ENCODE measurements at regions not wholly inside any gene's neighbourhood (a gene's known extent, or its start where the extent isn't known, plus 50 kb on each side); places are given as distances from the start of the nearest gene placed in this dataset.

DNA sequence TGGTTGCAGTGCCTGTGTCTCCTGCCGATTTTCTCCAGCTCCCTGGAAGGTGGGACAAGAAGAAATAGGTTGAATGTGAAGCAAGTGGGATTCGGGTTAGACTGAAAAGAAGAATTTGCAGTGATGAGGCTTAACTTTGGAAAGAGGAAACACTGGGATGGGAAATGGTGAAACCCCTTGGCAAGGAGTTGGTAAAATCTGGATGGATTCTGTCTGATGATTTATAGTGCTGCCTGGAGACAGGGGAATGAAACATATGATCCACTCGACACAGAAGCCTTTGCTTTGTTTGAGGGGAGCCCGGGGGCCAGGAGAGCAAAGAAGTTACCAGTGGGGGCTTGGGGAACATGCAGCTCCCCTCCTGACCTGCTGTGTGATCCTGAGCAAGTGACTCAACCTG lies 67.2 kb downstream of the UBIAD1 start:
- Histone ChIP-seq H3K9ac (ENCODE audit: insufficient read depth, low read length, poor library complexity, severe bottlenecking) (no peak overlapping the region), H3K27me3 (ENCODE audit: control insufficient read depth in 2 of 2, insufficient read depth in 2 of 2, low read length in 2 of 2) (peaks cover 0 to 21% of the 10 kb centered on the region in 2 donors), H3K4me3 (replicated peaks in 1 of 3; ENCODE audit: low read depth in 2 of 3, low read length in 3 of 3) (no peak overlapping the region), H4K20me1 (ENCODE audit: insufficient read depth, low read length) (no peaks in the 10 kb centered on the region), H3K4me2 (replicated peaks; ENCODE audit: extremely low read depth, low read length, poor library complexity, severe bottlenecking) (no peak overlapping the region), H3K4me1 (ENCODE audit: control insufficient read depth in 1 of 2, insufficient read depth in 2 of 2, low read length in 2 of 2) (no peaks in the 10 kb centered on the region), H3K36me3 (replicated peaks in 1 of 2; ENCODE audit: control insufficient read depth in 1 of 2, insufficient read depth in 2 of 2, low read length in 2 of 2) (no peaks in the 10 kb centered on the region), H3K79me2 (ENCODE audit: insufficient read depth, low read length) (no peaks in the 10 kb centered on the region), H3K9me3 (replicated peaks in 1 of 2; ENCODE audit: control insufficient read depth in 1 of 2, insufficient read depth in 1 of 2, low read length in 2 of 2) (no peaks in the 10 kb centered on the region), H2AFZ (ENCODE audit: insufficient read depth, low read depth, low read length, poor library complexity, severe bottlenecking) (no peak overlapping the region), H3K27ac (ENCODE audit: low read depth in 1 of 2, low read length in 2 of 2) (no peak overlapping the region)
- peak overlapping the region in 1 of 2 donors; percentile 31 for H3K4me3 Mint-ChIP-seq
- no peak for TF ChIP-seq CTCF (IDR thresholded peaks at IDR 0.05)
- no peak for DNase-seq
- peaks cover 0 to 3% (median 0%) of the 10 kb centered on the region in 7 donors for H3K9me3 Mint-ChIP-seq
- peaks cover 18 to 41% (median 23%) of the 10 kb centered on the region in 3 donors for H3K27me3 Mint-ChIP-seq (ENCODE audit: low read depth in 3 of 3)
- WGBS (ENCODE audit: insufficient coverage) = 42% methylated on average over 4 of the region's 4 CpGs
- H3K27ac Mint-ChIP-seq = no peak overlapping the region
- peaks cover 4% of the 10 kb centered on the region for H3K4me1 Mint-ChIP-seq
- H3K36me3 Mint-ChIP-seq = no peaks in the 10 kb centered on the region
- intact Hi-C loops (cut with micrococcal nuclease) = no loop called here

DNA sequence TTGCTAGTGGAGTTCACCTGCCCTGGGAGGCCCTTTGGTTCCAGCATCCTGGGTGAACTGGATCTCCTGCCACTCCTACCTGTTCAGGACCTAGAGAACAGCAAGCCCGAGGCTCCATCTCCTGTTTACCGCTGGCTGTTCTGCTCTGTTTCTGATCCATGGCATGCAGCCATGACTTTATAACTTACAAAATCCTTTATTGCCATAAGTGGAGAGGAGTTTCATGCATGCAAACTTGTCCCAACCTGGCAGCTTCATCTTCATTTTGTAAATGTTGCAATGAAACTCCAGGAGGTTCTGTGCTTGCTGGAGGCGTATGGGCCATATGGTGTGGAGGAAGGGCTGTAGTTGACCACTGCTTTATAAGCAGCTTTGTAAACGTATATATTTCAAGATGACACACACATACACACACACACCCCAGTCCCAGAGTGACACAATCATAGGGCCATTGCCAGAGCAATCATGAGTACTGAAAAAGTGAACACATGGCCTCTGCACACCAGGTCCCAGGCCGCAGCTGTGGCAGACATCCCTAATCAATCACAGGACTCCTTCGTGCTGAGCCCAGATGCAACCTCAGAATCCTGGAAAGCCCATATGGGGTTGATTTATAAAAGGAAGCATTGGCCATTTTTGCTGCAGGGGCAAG lies 69.0 kb downstream of the UBIAD1 start:
- no peak for TF ChIP-seq CTCF (IDR thresholded peaks at IDR 0.05)
- WGBS (ENCODE audit: insufficient coverage) = no CpG with 5 or more reads among the region's 6 CpGs
- Mint-ChIP-seq H3K4me3 (no peak overlapping the region), H3K9me3 (peaks cover 0 to 3% (median 0%) of the 10 kb centered on the region in 7 donors), H3K27me3 (ENCODE audit: low read depth in 3 of 3) (peaks cover 20 to 41% (median 23%) of the 10 kb centered on the region in 3 donors), H3K4me1 (peaks cover 4% of the 10 kb centered on the region), H3K36me3 (no peaks in the 10 kb centered on the region), H3K27ac (no peak overlapping the region)
- intact Hi-C loops (cut with micrococcal nuclease) = no loop called here
- no peak overlapping the region for H3K9ac ChIP-seq (ENCODE audit: insufficient read depth, low read length, poor library complexity, severe bottlenecking)
- no peaks in the 10 kb centered on the region for H3K4me1 ChIP-seq (ENCODE audit: control insufficient read depth in 1 of 2, insufficient read depth in 2 of 2, low read length in 2 of 2)
- H3K4me2 ChIP-seq (replicated peaks; ENCODE audit: extremely low read depth, low read length, poor library complexity, severe bottlenecking) = no peak overlapping the region
- no peak for DNase-seq
- no peaks in the 10 kb centered on the region for H4K20me1 ChIP-seq (ENCODE audit: insufficient read depth, low read length)
- H3K27ac ChIP-seq (ENCODE audit: low read depth in 1 of 2, low read length in 2 of 2) = no peak overlapping the region
- H3K36me3 ChIP-seq (replicated peaks in 1 of 2; ENCODE audit: control insufficient read depth in 1 of 2, insufficient read depth in 2 of 2, low read length in 2 of 2) = no peaks in the 10 kb centered on the region
- H3K4me3 ChIP-seq (replicated peaks in 1 of 3; ENCODE audit: low read depth in 2 of 3, low read length in 3 of 3) = no peak overlapping the region
- H2AFZ ChIP-seq (ENCODE audit: insufficient read depth, low read depth, low read length, poor library complexity, severe bottlenecking) = no peak overlapping the region
- H3K27me3 ChIP-seq (ENCODE audit: control insufficient read depth in 2 of 2, insufficient read depth in 2 of 2, low read length in 2 of 2) = peaks cover 0 to 21% of the 10 kb centered on the region in 2 donors
- no peaks in the 10 kb centered on the region for H3K79me2 ChIP-seq (ENCODE audit: insufficient read depth, low read length)
- H3K9me3 ChIP-seq (replicated peaks in 1 of 2; ENCODE audit: control insufficient read depth in 1 of 2, insufficient read depth in 1 of 2, low read length in 2 of 2) = no peaks in the 10 kb centered on the region

All from CD14-positive monocyte (primary cell).